ENCODE measurements at regions not wholly inside any gene's neighbourhood (a gene's known extent, or its start where the extent isn't known, plus 50 kb on each side); places are given as distances from the start of the nearest gene placed in this dataset.

DNA sequence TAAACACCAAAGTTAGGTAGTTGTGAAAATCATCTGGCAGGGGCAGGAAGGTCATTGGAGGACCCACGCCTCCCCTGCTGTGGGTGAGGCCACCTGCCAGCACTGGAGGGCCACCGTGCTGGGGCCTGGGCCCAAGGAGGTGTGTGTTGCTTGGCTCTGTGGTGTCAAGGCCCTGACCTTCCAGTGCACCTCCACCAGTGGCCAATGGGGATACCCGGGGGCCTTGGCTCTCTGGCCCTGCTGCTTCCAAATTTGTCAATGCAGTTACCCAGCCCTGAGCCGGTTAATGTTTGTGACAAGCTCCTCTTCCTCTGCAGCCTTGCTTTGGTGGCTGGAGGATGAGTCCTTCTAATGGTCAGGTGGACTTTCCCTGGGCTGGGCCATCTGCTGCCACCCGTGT, 150.2 kb downstream of the KLF13 start:
- dilution Hi-C loops (cut with MboI; ENCODE audit: extremely low pct_ligation_motif_present, low sequenced_read_pairs) (loop anchor here (25.0 kb wide), 1 partner anchor 265 kb away; no protein-coding TSS in a partner anchor), intact Hi-C loops (cut with micrococcal nuclease) (no loop called here)
- Histone ChIP-seq H4K20me1 (replicated peaks; ENCODE audit: control insufficient read depth, extremely low read depth, insufficient read depth, low read length) (no peaks in the 10 kb centered on the region), H3K4me1 (ENCODE audit: control insufficient read depth, extremely low read depth, insufficient read depth, low read length) (no peaks in the 10 kb centered on the region), H3K4me3 (replicated peaks in 1 of 3; ENCODE audit: insufficient read depth in 1 of 3, low read depth in 1 of 3, low read length in 3 of 3) (no peak overlapping the region), H3K9me1 (replicated peaks; ENCODE audit: control insufficient read depth, extremely low read depth, insufficient read depth, low read length) (no peaks in the 10 kb centered on the region), H3K79me2 (ENCODE audit: control insufficient read depth, insufficient read depth, low read length) (no peaks in the 10 kb centered on the region), H3K36me3 (ENCODE audit: control insufficient read depth in 2 of 2, extremely low read depth in 1 of 2, insufficient read depth in 2 of 2, low read length in 2 of 2) (no peaks in the 10 kb centered on the region), H3K9me3 (replicated peaks; ENCODE audit: control insufficient read depth, insufficient read depth, low read length) (no peaks in the 10 kb centered on the region), H3K27me3 (ENCODE audit: control insufficient read depth in 2 of 2, insufficient read depth in 2 of 2, low read length in 2 of 2) (peaks cover 6 to 15% of the 10 kb centered on the region in 2 experiments), H3K9ac (replicated peaks; ENCODE audit: extremely low read depth, insufficient read depth, low read length) (no peak overlapping the region), H3K27ac (ENCODE audit: insufficient read depth, low read depth, low read length) (no peak overlapping the region), H2AFZ (ENCODE audit: low read depth, low read length) (no peak overlapping the region), H3K4me2 (ENCODE audit: insufficient read depth, low read length) (no peak overlapping the region)
- CTCF ChIA-PET: interaction anchor here (3.5 kb wide), 1 partner anchor 12 kb away, joined by 14 read pairs; no protein-coding TSS in a partner anchor
- no TSS peak for BruUV-seq (replicated peaks)
- DNase-seq (ENCODE audit: low read depth, low spot score): no peak
- no peak for FAIRE-seq
- POLR2A ChIA-PET: no interaction called here
- TF ChIP-seq, protein P1, sequence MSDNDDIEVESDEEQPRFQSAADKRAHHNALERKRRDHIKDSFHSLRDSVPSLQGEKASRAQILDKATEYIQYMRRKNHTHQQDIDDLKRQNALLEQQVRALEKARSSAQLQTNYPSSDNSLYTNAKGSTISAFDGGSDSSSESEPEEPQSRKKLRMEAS (IDR thresholded peaks at IDR 0.05; ENCODE audit: insufficient read depth, insufficient read length): no peak
- TF ChIP-seq MYC (IDR thresholded peaks at IDR 0.05; ENCODE audit: low read depth, low read length) (no peak), POLR2AphosphoS5 (IDR thresholded peaks at IDR 0.05; ENCODE audit: insufficient read depth, low read depth, low read length) (no peak), EZH2 (IDR thresholded peaks at IDR 0.05; ENCODE audit: borderline replicate concordance, low read depth, low read length, severe bottlenecking) (no peak), JUN (IDR thresholded peaks at IDR 0.05; ENCODE audit: borderline replicate concordance, insufficient read depth, insufficient read length, low read depth) (no peak), GATA2 (IDR thresholded peaks at IDR 0.05; ENCODE audit: insufficient read depth, insufficient read length, low read depth, low read length) (no peak), POLR2A (IDR thresholded peaks at IDR 0.05; ENCODE audit: low read depth, low read length) (no peak), FOS (IDR thresholded peaks at IDR 0.05; ENCODE audit: borderline replicate concordance, insufficient read depth, low read length) (no peak)
- TF ChIP-seq, protein P2, sequence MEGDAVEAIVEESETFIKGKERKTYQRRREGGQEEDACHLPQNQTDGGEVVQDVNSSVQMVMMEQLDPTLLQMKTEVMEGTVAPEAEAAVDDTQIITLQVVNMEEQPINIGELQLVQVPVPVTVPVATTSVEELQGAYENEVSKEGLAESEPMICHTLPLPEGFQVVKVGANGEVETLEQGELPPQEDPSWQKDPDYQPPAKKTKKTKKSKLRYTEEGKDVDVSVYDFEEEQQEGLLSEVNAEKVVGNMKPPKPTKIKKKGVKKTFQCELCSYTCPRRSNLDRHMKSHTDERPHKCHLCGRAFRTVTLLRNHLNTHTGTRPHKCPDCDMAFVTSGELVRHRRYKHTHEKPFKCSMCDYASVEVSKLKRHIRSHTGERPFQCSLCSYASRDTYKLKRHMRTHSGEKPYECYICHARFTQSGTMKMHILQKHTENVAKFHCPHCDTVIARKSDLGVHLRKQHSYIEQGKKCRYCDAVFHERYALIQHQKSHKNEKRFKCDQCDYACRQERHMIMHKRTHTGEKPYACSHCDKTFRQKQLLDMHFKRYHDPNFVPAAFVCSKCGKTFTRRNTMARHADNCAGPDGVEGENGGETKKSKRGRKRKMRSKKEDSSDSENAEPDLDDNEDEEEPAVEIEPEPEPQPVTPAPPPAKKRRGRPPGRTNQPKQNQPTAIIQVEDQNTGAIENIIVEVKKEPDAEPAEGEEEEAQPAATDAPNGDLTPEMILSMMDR (IDR thresholded peaks at IDR 0.05; ENCODE audit: extremely low read depth in 1 of 2, insufficient read depth in 1 of 2, low read depth in 1 of 2, low read length in 2 of 2): no peak

Data from endothelial cell of umbilical vein (primary cell).